ENCODE measurements at regions not wholly inside any gene's neighbourhood (a gene's known extent, or its start where the extent isn't known, plus 50 kb on each side); places are given as distances from the start of the nearest gene placed in this dataset.

- H3K4me1 Mint-ChIP-seq, result peaks cover 5% of the 10 kb centered on the region
- peaks cover 18% of the 10 kb centered on the region for H3K9me3 Mint-ChIP-seq (ENCODE audit: low read depth)
- intact Hi-C loops (cut with DNase I, micrococcal nuclease), result no loop called here
- ChIA-PET CTCF (interaction anchor here (0.7 to 0.8 kb wide), 3 partner anchors 56 to 262 kb away, joined by 3 read pairs; no protein-coding TSS in a partner anchor), POLR2A (no interaction called here)
- H3K27ac Mint-ChIP-seq, result no peak overlapping the region
- DNase-seq (no peak), ATAC-seq (no peak)
- H3K4me3 Mint-ChIP-seq, result no peak overlapping the region
- H3K36me3 Mint-ChIP-seq (ENCODE audit: low read depth), result peaks cover 7% of the 10 kb centered on the region
- no peaks in the 10 kb centered on the region for H3K27me3 Mint-ChIP-seq
Observed at GRCh38 chr4:98728871-98729270, 70.5 kb upstream of the TSPAN5 start.

- CTCF ChIA-PET, result interaction anchor here (0.7 to 0.8 kb wide), 2 partner anchors 144 to 261 kb away, joined by 3 read pairs; no protein-coding TSS in a partner anchor
- peak; percentile 10 for DNase-seq
Observed at GRCh38 chr4:98728433-98728832, 70.0 kb upstream of the TSPAN5 start.

GRCh38 chr4:98722000-98722399 lies 63.6 kb upstream of the TSPAN5 start:
- no peak for ATAC-seq
- CTCF ChIA-PET, result interaction anchor here (0.6 to 0.9 kb wide), 2 partner anchors 15 to 235 kb away, joined by 4 read pairs; no protein-coding TSS in a partner anchor

More at GRCh38 chr4:98728433-98728832, 70.0 kb upstream of the TSPAN5 start:
- H3K9me3 Mint-ChIP-seq (ENCODE audit: low read depth), result peaks cover 18% of the 10 kb centered on the region
- H3K36me3 Mint-ChIP-seq (ENCODE audit: low read depth), result peaks cover 7% of the 10 kb centered on the region
- peak; percentile 70 for ATAC-seq
- H3K27me3 Mint-ChIP-seq, result no peaks in the 10 kb centered on the region
- peaks cover 5% of the 10 kb centered on the region for H3K4me1 Mint-ChIP-seq
- POLR2A ChIA-PET, result no interaction called here
- no peak overlapping the region for H3K4me3 Mint-ChIP-seq
- H3K27ac Mint-ChIP-seq, result no peak overlapping the region
- intact Hi-C loops (cut with DNase I, micrococcal nuclease), result no loop called here

GRCh38 chr4:98720871-98721480 lies 62.6 kb upstream of the TSPAN5 start:
- DNase-seq (no peak), ATAC-seq (no peak)
- peaks cover 3% of the 10 kb centered on the region for H3K36me3 Mint-ChIP-seq (ENCODE audit: low read depth)
- CTCF ChIA-PET, result interaction anchor here (0.6 to 0.9 kb wide), 4 partner anchors 8 to 257 kb away, joined by 3 to 4 read pairs (median 4); no protein-coding TSS in a partner anchor
- peaks cover 21% of the 10 kb centered on the region for H3K9me3 Mint-ChIP-seq (ENCODE audit: low read depth)
- H3K4me3 Mint-ChIP-seq, result no peak overlapping the region
- H3K4me1 Mint-ChIP-seq, result no peaks in the 10 kb centered on the region
- no peaks in the 10 kb centered on the region for H3K27me3 Mint-ChIP-seq
- no peak overlapping the region for H3K27ac Mint-ChIP-seq
- POLR2A ChIA-PET, result no interaction called here
- intact Hi-C loops (cut with DNase I, micrococcal nuclease), result no loop called here

More at GRCh38 chr4:98722000-98722399, 63.6 kb upstream of the TSPAN5 start:
- Mint-ChIP-seq H3K27ac (no peak overlapping the region), H3K36me3 (ENCODE audit: low read depth) (peaks cover 7% of the 10 kb centered on the region), H3K27me3 (no peaks in the 10 kb centered on the region), H3K4me1 (no peaks in the 10 kb centered on the region), H3K9me3 (ENCODE audit: low read depth) (peaks cover 25% of the 10 kb centered on the region), H3K4me3 (no peak overlapping the region)
- no peak for DNase-seq
- intact Hi-C loops (cut with DNase I, micrococcal nuclease), result no loop called here
- POLR2A ChIA-PET, result no interaction called here

- ChIA-PET POLR2A (no interaction called here), CTCF (interaction anchor here (1.1 kb wide), 1 partner anchor 565 kb away, joined by 3 read pairs; no protein-coding TSS in a partner anchor)
- Mint-ChIP-seq H3K27ac (no peak overlapping the region), H3K4me1 (no peaks in the 10 kb centered on the region), H3K27me3 (no peaks in the 10 kb centered on the region), H3K36me3 (ENCODE audit: low read depth) (no peaks in the 10 kb centered on the region), H3K9me3 (ENCODE audit: low read depth) (peaks cover 3% of the 10 kb centered on the region), H3K4me3 (no peak overlapping the region)
- no peak for ATAC-seq
- DNase-seq, result no peak
- intact Hi-C loops (cut with DNase I, micrococcal nuclease), result no loop called here
Observed at GRCh38 chr4:98716796-98717195, 58.4 kb upstream of the TSPAN5 start.

GRCh38 chr4:98712607-98713006 lies 54.2 kb upstream of the TSPAN5 start:
- no peak for ATAC-seq
- intact Hi-C loops (cut with DNase I, micrococcal nuclease), result no loop called here
- Mint-ChIP-seq H3K27ac (no peak overlapping the region), H3K4me3 (no peak overlapping the region), H3K36me3 (ENCODE audit: low read depth) (no peaks in the 10 kb centered on the region), H3K27me3 (no peaks in the 10 kb centered on the region), H3K9me3 (ENCODE audit: low read depth) (no peaks in the 10 kb centered on the region), H3K4me1 (no peaks in the 10 kb centered on the region)
- POLR2A ChIA-PET, result no interaction called here
- CTCF ChIA-PET, result interaction anchor here (0.7 to 1.2 kb wide), 2 partner anchors 8 to 12 kb away, joined by 3 read pairs; no protein-coding TSS in a partner anchor
- DNase-seq, result no peak

GRCh38 chr4:98711526-98711925 lies 53.1 kb upstream of the TSPAN5 start:
- intact Hi-C loops (cut with DNase I, micrococcal nuclease), result no loop called here
- Mint-ChIP-seq H3K4me1 (peaks cover 11% of the 10 kb centered on the region), H3K4me3 (no peak overlapping the region), H3K27me3 (no peaks in the 10 kb centered on the region), H3K9me3 (ENCODE audit: low read depth) (peaks cover under 1% of the 10 kb centered on the region), H3K36me3 (ENCODE audit: low read depth) (no peaks in the 10 kb centered on the region), H3K27ac (no peak overlapping the region)
- CTCF ChIA-PET, result no interaction called here
- DNase-seq (no peak), ATAC-seq (no peak)
- POLR2A ChIA-PET, result no interaction called here

- POLR2A ChIA-PET, result no interaction called here
Observed at GRCh38 chr4:98710831-98711230, 52.4 kb upstream of the TSPAN5 start.

More at GRCh38 chr4:98710831-98711230, 52.4 kb upstream of the TSPAN5 start:
- intact Hi-C loops (cut with DNase I, micrococcal nuclease), result no loop called here
- H3K4me3 Mint-ChIP-seq, result no peak overlapping the region
- ATAC-seq, result no peak
- no peak for DNase-seq
- no peaks in the 10 kb centered on the region for H3K27me3 Mint-ChIP-seq
- peaks cover 18% of the 10 kb centered on the region for H3K4me1 Mint-ChIP-seq
- no peak overlapping the region for H3K27ac Mint-ChIP-seq
- peaks cover 8% of the 10 kb centered on the region for H3K9me3 Mint-ChIP-seq (ENCODE audit: low read depth)
- H3K36me3 Mint-ChIP-seq (ENCODE audit: low read depth), result peaks cover 3% of the 10 kb centered on the region
- CTCF ChIA-PET, result no interaction called here

Data from activated CD4-positive, alpha-beta T cell treated with anti-CD3 and anti-CD28 coated beads for 36 hours (primary cell).